PC-3 (cell line): ENCODE measurements at regions not wholly inside any gene's neighbourhood (a gene's known extent, or its start where the extent isn't known, plus 50 kb on each side); places are given as distances from the start of the nearest gene placed in this dataset.

Source experiments
- CTCF ChIP-seq: fragments of 300-600 bp; sonication (generic); conservative IDR thresholded peaks from 2 replicates; pipeline ENCODE4 v1.5.1; 2017; ENCODE audit warnings: antibody characterized with exemption, low read depth, mild to moderate bottlenecking, low read length
- EZH2 ChIP-seq: fragments of 300-600 bp; sonication (generic); IDR thresholded peaks from one replicate; pipeline ENCODE4 v1.6.1; 2017; ENCODE audit warnings: antibody characterized with exemption, mild to moderate bottlenecking, low read length; ENCODE audit not compliant: unreplicated experiment
- EZH2phosphoT487 ChIP-seq: fragments of 300-600 bp; sonication (generic); IDR thresholded peaks from 2 replicates; pipeline ENCODE4 v1.6.1; 2018; ENCODE audit warnings: mild to moderate bottlenecking, antibody characterized with exemption, low read length, borderline replicate concordance

- TF ChIP-seq CTCF (no peak), EZH2 (no peak), EZH2phosphoT487 (no peak)
Observed at GRCh38 chr2:72050734-72051133, 96.9 kb downstream of the CYP26B1 start.
